Endothelial cell of umbilical vein (primary cell): ENCODE measurements at regions not wholly inside any gene's neighbourhood (a gene's known extent, or its start where the extent isn't known, plus 50 kb on each side); places are given as distances from the start of the nearest gene placed in this dataset.

Experiments used
- BruUV-seq: library from RNA; stranded (reverse); fragments of 400-500 nt; replicated peaks from 2 replicates; lab custom pipeline; 2021; lab: Mats Ljungman, UMichigan
- CTCF ChIA-PET: fragments of 300-600, 350-600 bp; sonication (Branson Sonifier 250); formaldehyde crosslinking; loops from one replicate; lab custom pipeline; 2021; ENCODE audit warnings: antibody characterized with exemption, inconsistent platforms; lab: Charles Lee
- POLR2A ChIA-PET: fragments of 300-600, 350-600 bp; sonication (Branson Sonifier 250); formaldehyde crosslinking; loops from one replicate; lab custom pipeline; 2021; ENCODE audit warnings: antibody characterized with exemption, inconsistent platforms; lab: Charles Lee
- DNase-seq: peaks from one replicate; pipeline ENCODE4 v3.0.0-alpha.2; 2011; ENCODE audit warnings: low read depth, low spot score
- FAIRE-seq: peaks from 2 replicates; lab custom pipeline; 2011; peaks lifted over from hg19 to GRCh38; lab: Jason Lieb, UNC
- H2AFZ ChIP-seq: 2 replicates; pipeline ENCODE4 v1.6.0; 2012; ENCODE audit warnings: low read depth, low read length, control low read depth, inconsistent platforms
- H3K27ac ChIP-seq: 2 replicates; pipeline ENCODE4 v1.5.1; 2011; ENCODE audit warnings: low read depth, mild to moderate bottlenecking, control low read depth, low read length, moderate library complexity; ENCODE audit not compliant: insufficient read depth
- H3K27me3 ChIP-seq, 2 experiments: 2 replicates each; pipeline versions ENCODE4 v1.6.0 to v1.6.1; 2011; ENCODE audit warnings: low read length in 2 of 2, mixed read lengths in 1 of 2; ENCODE audit not compliant: control insufficient read depth in 2 of 2, insufficient read depth in 2 of 2
- H3K36me3 ChIP-seq, 2 experiments: 2 replicates in 1 of 2; 3 replicates in 1 of 2; pipeline ENCODE4 v1.5.1; 2011; ENCODE audit warnings: low read length in 2 of 2, mild to moderate bottlenecking in 1 of 2, moderate library complexity in 1 of 2; ENCODE audit not compliant: control insufficient read depth in 2 of 2, insufficient read depth in 2 of 2; ENCODE audit errors: extremely low read depth in 1 of 2
- H3K4me1 ChIP-seq: 3 replicates; pipeline ENCODE4 v1.5.1; 2011; ENCODE audit warnings: mild to moderate bottlenecking, low read length; ENCODE audit not compliant: control insufficient read depth, insufficient read depth; ENCODE audit errors: extremely low read depth
- H3K4me2 ChIP-seq: 2 replicates; pipeline ENCODE4 v1.6.1; 2011; ENCODE audit warnings: low read length, control low read depth, mixed read lengths; ENCODE audit not compliant: insufficient read depth
- H3K4me3 ChIP-seq, 3 experiments: fragments of 200-600 bp in 1 of 3; sonication (generic), shearing (Covaris generic) in 1 of 3; replicated peaks in 1 of 3; 2 replicates each; pipeline ENCODE4 v1.5.1; 2011 to 2016; ENCODE audit warnings: control low read depth in 3 of 3, low read length in 3 of 3, mild to moderate bottlenecking in 2 of 3, inconsistent platforms in 1 of 3, low read depth in 1 of 3, moderate library complexity in 1 of 3; ENCODE audit not compliant: insufficient read depth in 1 of 3
- H3K79me2 ChIP-seq: 2 replicates; pipeline ENCODE4 v1.6.0; 2012; ENCODE audit warnings: low read length, inconsistent platforms; ENCODE audit not compliant: control insufficient read depth, insufficient read depth
- H3K9ac ChIP-seq: replicated peaks from 2 replicates; pipeline ENCODE3; 2011; ENCODE audit warnings: low read length, control low read depth; ENCODE audit not compliant: insufficient read depth; ENCODE audit errors: extremely low read depth
- H3K9me1 ChIP-seq: replicated peaks from 3 replicates; pipeline ENCODE4 v1.6.0; 2011; ENCODE audit warnings: mild to moderate bottlenecking, low read length; ENCODE audit not compliant: control insufficient read depth, insufficient read depth; ENCODE audit errors: extremely low read depth
- H3K9me3 ChIP-seq: replicated peaks from 2 replicates; pipeline ENCODE4 v1.5.1; 2012; ENCODE audit warnings: low read length, inconsistent platforms; ENCODE audit not compliant: control insufficient read depth, insufficient read depth
- H4K20me1 ChIP-seq: replicated peaks from 2 replicates; pipeline ENCODE3; 2011; ENCODE audit warnings: mild to moderate bottlenecking, low read length; ENCODE audit not compliant: control insufficient read depth, insufficient read depth; ENCODE audit errors: extremely low read depth
- CTCF ChIP-seq, 2 donors: IDR thresholded peaks; 1 replicate in 1 of 2; 2 replicates in 1 of 2; pipeline ENCODE4 v1.5.1; 2011; ENCODE audit warnings: low read length in 2 of 2, mild to moderate bottlenecking in 2 of 2, moderate library complexity in 2 of 2, control low read depth in 1 of 2, inconsistent platforms in 1 of 2, low read depth in 1 of 2; ENCODE audit not compliant: insufficient read depth in 1 of 2; ENCODE audit errors: extremely low read depth in 1 of 2
- EZH2 ChIP-seq: IDR thresholded peaks from 2 replicates; pipeline ENCODE4 v1.6.1; 2012; ENCODE audit warnings: borderline replicate concordance, low read depth, mild to moderate bottlenecking, moderate library complexity, low read length, inconsistent platforms; ENCODE audit not compliant: severe bottlenecking
- FOS ChIP-seq: IDR thresholded peaks from 2 replicates; pipeline ENCODE4 v1.6.1; 2011; ENCODE audit warnings: mild to moderate bottlenecking, low read length, moderate library complexity, borderline replicate concordance; ENCODE audit not compliant: insufficient read depth
- GATA2 ChIP-seq: IDR thresholded peaks from 2 replicates; pipeline ENCODE4 v1.7.0; 2011; ENCODE audit warnings: low read depth, mild to moderate bottlenecking, moderate library complexity, mixed read lengths, low read length; ENCODE audit not compliant: insufficient read length, insufficient read depth
- JUN ChIP-seq: IDR thresholded peaks from 2 replicates; pipeline ENCODE4 v1.6.1; 2011; ENCODE audit warnings: borderline replicate concordance, low read depth; ENCODE audit not compliant: insufficient read length, insufficient read depth
- MAX ChIP-seq: IDR thresholded peaks from 2 replicates; pipeline ENCODE4 v1.6.1; 2011; ENCODE audit not compliant: insufficient read depth, insufficient read length
- MYC ChIP-seq: IDR thresholded peaks from one replicate; pipeline ENCODE4 v1.6.1; 2011; ENCODE audit warnings: mild to moderate bottlenecking, low read depth, low read length
- POLR2A ChIP-seq: IDR thresholded peaks from 2 replicates; pipeline ENCODE4 v1.6.1; 2012; ENCODE audit warnings: low read depth, mild to moderate bottlenecking, control low read depth, low read length
- POLR2AphosphoS5 ChIP-seq: IDR thresholded peaks from 2 replicates; pipeline ENCODE4 v1.6.1; 2012; ENCODE audit warnings: low read depth, mild to moderate bottlenecking, control low read depth, low read length, moderate library complexity; ENCODE audit not compliant: insufficient read depth
- dilution Hi-C: fragments of 300-500 bp; cut with MboI; formaldehyde crosslinking; loops from one replicate; pipeline ENCODE4 v1.15.0; 2019; ENCODE audit warnings: low sequenced_read_pairs; ENCODE audit not compliant: extremely low pct_ligation_motif_present
- intact Hi-C: fragments of 100-400 bp; cut with micrococcal nuclease; formaldehyde crosslinking; loops from one replicate; pipeline ENCODE4 v1.10.0; 2022

- H3K4me3 ChIP-seq = no peak overlapping the region
- no peaks in the 10 kb centered on the region for H3K27me3 ChIP-seq
- no peaks in the 10 kb centered on the region for H3K4me1 ChIP-seq
- no TSS peak for BruUV-seq
- DNase-seq (no peak), FAIRE-seq (no peak)
- intact Hi-C loops = loop anchor here (10.0 kb wide), 1 partner anchor 219 kb away; no protein-coding TSS in a partner anchor
- H3K79me2 ChIP-seq = no peaks in the 10 kb centered on the region
- H4K20me1 ChIP-seq = no peaks in the 10 kb centered on the region
- no peak overlapping the region for H3K4me2 ChIP-seq
- H3K9me1 ChIP-seq = no peaks in the 10 kb centered on the region
- H2AFZ ChIP-seq = no peak overlapping the region
- POLR2A ChIA-PET = no interaction called here
- H3K36me3 ChIP-seq = no peaks in the 10 kb centered on the region
- no peaks in the 10 kb centered on the region for H3K9me3 ChIP-seq
- CTCF ChIA-PET = interaction anchor here (0.7 kb wide), 1 partner anchor 164 kb away, joined by 4 read pairs; no protein-coding TSS in a partner anchor
- no peak overlapping the region for H3K9ac ChIP-seq
- TF ChIP-seq FOS = no peak
- no peak for TF ChIP-seq POLR2AphosphoS5
- no peak for TF ChIP-seq GATA2
- no peak for TF ChIP-seq MYC
- no peak for TF ChIP-seq CTCF (IDR thresholded peaks at IDR 0.05; ENCODE audit: extremely low read depth in 1 of 2, insufficient read depth in 1 of 2, low read depth in 1 of 2, low read length in 2 of 2)
- no peak for TF ChIP-seq JUN
- no peak for TF ChIP-seq MAX
- TF ChIP-seq POLR2A = no peak
- TF ChIP-seq EZH2 = no peak
- dilution Hi-C loops = no loop called here
- H3K27ac ChIP-seq = no peak overlapping the region
These were observed 92.1 kb upstream of the RANBP3L start for GRCh38 chr5:36393656-36394428.
